Hematopoietic multipotent progenitor cell treated with erythropoietin and hydrocortisone succinate and interleukin-3 and kit ligand, for 17 days (in vitro differentiated cells): ENCODE measurements at regions not wholly inside any gene's neighbourhood (a gene's known extent, or its start where the extent isn't known, plus 50 kb on each side); places are given as distances from the start of the nearest gene placed in this dataset.

Experiments
- DNase-seq: peaks from one replicate; pipeline ENCODE4 v3.0.0-alpha.2; 2015; ENCODE audit warnings: low spot score

DNA sequence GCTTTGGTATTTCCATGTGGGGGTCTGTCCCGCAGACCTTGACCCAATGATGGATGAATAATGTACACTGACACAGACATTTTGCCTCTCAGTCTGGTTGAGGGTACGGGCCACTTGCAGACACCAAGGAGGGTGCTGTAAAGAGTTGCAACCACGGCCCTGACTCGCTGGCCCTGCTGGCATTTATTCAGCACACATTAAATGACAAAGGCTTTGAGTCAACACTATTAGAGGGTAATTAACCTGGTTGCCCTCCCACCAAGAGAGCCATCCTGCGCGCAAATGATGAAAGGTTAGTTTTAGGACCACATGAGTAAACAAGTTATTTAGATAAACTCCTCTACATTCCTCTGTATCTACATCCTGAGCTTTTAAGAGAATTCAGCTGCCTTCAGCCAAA lies 308.9 kb upstream of the MMS22L start:
- DNase-seq: no peak

- DNase-seq: no peak
Measured at GRCh38 chr6:97594844-97595243, 311.8 kb upstream of the MMS22L start.

GRCh38 chr6:97621111-97621510 lies 338.1 kb upstream of the MMS22L start:
- no peak for DNase-seq

DNA sequence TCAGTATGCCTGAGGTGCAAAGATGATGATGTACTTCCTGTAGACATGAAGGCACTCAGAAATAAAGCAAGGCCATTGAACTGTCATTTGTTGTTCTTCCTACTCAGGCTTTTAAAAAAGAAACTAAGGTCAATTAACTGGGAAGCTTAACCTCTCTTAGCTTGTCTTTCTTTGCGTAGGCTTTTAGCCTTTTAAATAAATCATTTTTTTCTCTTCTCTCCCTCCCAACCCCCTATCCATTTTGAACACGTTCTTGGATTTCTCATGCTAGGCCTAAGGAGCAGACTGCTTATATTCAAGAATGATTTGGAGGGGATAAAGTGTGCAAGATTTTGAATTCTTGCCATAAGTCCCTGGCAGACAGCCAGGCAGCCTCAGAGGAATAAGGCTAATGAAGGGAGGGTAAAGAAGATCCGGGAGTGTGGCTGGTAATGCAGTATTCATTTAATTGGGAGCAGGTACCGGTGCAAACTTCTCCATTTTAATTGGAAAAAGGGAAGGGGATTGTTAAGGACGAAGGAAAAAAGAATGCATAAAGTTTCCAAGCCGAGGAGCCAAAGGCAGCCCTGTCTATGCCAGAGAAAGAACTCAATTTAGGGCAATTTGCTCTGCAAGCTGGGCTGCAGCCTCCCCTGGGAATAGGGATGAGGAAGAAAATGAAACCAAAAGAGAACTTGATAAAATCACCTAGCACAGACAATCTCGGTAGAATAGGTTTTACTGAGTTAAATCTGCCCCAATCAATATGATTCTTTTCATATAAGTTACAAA lies 343.8 kb upstream of the MMS22L start:
- DNase-seq: no peak

DNA sequence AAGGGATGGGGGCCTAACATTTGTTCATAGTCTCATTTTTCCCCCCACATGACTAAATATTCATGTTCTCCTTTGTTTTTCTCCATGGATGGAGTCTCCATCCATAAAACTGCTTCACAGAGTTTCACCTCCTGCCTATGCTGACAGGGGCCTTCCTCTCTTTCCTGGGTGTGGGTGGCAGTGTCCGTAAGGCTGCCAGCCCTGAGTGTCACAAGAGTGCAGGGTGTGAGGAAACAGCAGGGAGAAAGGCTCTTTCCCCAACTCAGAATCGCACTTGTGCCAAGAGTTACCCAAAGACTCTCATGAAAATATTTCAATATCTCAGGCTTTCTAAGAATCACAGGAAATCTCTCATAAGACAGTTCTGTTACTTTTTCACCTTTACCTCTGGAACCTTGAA lies 346.2 kb upstream of the MMS22L start:
- DNase-seq: no peak

- no peak for DNase-seq
Measured at GRCh38 chr6:97630604-97631003, 347.6 kb upstream of the MMS22L start.

- DNase-seq: no peak
Measured at GRCh38 chr6:97632341-97632740, 349.3 kb upstream of the MMS22L start.

DNA sequence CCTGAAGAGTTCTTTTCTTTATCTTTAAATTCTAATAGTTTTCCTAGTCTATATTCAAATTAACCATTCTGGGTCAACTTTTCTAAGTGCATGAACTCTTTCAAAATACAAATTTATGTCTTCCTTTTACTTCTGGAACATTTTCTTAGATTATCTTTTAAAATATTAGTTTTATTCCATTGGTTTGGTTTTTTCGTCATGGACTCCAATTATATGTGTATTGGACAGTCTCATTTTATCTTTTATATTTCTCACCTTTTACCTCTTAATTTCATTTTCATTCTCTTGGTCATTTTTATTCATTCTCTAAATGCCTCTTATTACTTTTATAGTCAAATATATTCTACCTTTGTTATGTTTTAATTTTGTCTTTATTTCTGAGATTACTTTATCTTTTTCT lies 356.7 kb upstream of the MMS22L start:
- DNase-seq: no peak

DNA sequence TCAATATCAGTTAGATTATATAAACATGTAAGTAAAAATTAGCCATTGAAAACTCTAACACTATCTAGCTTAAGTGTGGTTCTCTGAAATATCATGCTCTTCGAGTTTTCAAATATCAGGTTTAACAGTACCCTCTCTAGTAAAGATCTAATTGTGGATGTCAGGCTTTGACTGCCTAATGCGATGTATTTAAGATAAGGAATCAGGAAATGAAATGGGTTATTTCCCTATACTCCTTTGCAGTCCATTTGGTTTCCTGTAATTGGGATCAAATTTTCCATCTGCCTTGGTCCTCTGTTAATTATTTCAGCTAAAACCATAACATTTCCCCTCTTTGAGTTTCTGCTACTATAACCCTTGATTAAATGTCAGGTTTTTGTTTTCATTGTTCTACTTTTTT lies 361.3 kb upstream of the MMS22L start:
- DNase-seq: no peak

GRCh38 chr6:97645757-97646156 lies 362.7 kb upstream of the MMS22L start:
- DNase-seq: no peak

- DNase-seq: no peak
Measured at GRCh38 chr6:97653076-97653475, 370.1 kb upstream of the MMS22L start.

DNA sequence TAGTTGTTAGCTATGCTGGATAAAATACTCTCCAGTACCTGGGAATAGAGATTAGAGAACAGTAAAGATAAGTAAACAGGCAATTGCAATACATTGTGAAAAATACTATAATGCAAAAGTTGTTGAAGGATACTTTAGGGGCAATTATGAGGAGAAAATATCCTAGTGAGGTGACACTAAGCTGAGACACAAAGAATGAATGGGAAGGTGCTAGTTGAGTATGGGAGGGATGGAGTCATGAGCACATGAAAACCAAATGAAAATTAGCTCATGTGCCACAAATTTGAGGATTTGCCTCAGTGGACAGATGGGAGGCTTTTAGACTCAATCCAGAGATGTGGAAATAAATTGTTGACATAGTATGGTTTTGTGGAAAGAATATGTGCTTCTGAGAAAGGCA lies 370.5 kb upstream of the MMS22L start:
- no peak for DNase-seq

DNA sequence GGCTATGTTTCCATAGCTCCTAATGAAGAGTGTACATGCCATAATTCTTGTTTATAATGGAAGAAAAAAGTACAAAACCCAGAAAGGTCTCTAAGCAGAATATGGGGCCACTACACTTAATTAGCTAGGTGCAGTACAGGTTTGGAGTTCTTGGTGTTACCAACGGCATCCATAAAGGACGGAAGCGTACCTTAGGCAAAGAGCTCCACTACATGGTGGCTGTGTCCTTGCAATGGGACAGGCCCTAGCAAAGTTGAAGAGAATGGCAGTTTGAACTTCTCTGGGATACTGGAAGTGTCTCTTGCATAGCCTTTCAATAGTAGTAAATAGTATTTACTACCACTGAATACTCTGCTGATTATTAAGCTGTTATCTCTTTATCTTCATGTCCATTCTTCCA lies 371.7 kb upstream of the MMS22L start:
- DNase-seq: no peak

DNA sequence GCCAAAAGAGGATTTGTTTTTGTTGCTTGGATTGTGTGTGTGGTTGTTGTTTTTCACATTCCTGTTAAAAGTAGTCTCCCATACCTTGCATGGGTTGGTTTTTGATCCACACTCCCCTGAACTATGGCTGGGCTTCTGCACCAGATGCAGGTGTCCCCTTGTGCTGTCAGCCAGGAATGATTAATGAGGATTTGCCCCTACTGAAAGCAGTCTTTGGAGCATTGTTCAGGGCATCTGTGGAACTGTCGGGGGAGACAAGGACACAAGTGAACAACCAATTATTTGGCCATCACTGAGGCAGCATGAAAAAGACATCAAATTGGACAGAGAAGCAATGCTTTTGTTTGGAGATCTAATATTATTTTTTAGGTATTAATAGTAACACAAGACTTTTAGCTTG lies 373.2 kb upstream of the MMS22L start:
- no peak for DNase-seq

DNA sequence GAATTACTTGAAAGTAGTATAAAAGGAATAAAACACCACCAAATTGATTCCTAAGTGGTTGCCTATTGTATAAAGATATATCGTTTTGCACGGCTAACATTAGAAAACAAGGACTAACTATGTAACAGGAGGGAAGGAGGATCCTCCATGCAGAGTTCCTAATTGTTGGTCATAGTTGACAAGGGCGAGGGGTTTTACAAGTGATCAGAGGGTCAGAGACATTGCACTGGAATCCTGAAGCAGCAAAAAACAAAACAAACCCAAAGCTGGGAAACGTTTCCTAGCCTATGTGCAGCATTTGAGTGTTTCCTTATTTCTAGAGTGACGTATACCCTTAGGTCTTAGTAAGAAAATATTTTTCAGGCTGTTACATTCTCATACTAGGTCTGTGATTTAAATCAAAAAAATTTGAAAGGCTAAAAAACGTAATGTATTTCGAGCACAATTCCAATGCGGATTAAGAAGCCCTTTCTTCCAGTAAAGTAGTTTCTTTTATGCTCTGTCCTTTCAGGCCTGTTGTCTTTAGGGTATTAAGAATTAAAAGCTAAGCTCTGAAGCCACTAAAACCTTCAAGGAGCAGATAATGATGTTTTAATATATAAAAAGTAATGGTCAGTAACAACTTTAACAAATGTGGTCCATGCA lies 373.8 kb upstream of the MMS22L start:
- DNase-seq: no peak

GRCh38 chr6:97658090-97658489 lies 375.1 kb upstream of the MMS22L start:
- no peak for DNase-seq

- DNase-seq: no peak
Measured at GRCh38 chr6:97663252-97663651, 380.2 kb upstream of the MMS22L start.

GRCh38 chr6:97665446-97665845 lies 382.4 kb upstream of the MMS22L start:
- no peak for DNase-seq

DNA sequence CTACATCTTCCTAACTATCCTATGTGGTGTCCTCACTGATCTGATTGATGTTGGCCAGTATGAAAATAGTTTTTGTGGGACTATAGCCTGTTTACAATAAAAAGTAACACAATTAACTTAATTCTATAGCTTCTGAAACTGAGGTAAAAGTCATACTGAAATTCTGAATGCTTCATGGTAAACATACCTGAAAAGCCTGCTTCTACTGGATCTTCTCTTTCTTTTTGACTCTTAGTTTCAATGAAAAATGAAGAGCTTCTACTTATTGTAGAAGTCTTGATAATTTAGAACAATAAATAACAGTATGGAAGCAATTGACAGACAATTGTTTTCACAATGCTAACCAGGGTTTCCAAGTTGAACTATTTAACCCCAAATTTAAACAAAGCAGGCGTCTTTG lies 383.9 kb upstream of the MMS22L start:
- DNase-seq: no peak

- DNase-seq: no peak
Measured at GRCh38 chr6:97668716-97669115, 385.7 kb upstream of the MMS22L start.

GRCh38 chr6:97669191-97670031 lies 386.4 kb upstream of the MMS22L start:
- DNase-seq: no peak

GRCh38 chr6:97674802-97675201 lies 391.8 kb upstream of the MMS22L start:
- no peak for DNase-seq

GRCh38 chr6:97677626-97678025 lies 394.6 kb upstream of the MMS22L start:
- DNase-seq: no peak
